ENCODE measurements at regions not wholly inside any gene's neighbourhood (a gene's known extent, or its start where the extent isn't known, plus 50 kb on each side); places are given as distances from the start of the nearest gene placed in this dataset.

DNA sequence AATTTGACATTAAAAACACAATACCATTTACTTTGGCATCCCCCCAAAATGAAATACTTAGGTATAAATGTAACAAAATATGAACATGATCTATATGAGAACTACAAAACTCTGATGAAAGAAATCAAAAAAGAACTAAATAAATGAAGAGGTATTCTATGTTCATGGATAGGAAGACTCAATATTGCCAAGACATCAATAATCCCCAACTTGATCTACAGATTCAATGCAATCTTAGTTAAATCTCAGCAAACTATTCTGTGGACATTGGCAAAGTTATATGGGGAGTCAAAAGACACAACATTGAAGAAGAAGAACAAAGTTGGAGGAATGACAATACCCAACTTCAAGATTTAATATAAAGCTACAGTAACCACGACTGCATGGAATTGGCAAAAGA, 145.2 kb upstream of the HEY2 start:
- no peak overlapping the region for H2AFZ ChIP-seq (replicated peaks; ENCODE audit: low read length, poor library complexity)
- no peaks in the 10 kb centered on the region for H3K9me3 ChIP-seq (ENCODE audit: control insufficient read depth, insufficient read depth, low read length)
- H2BK15ac ChIP-seq (ENCODE audit: low read depth, low read length) = no peak overlapping the region
- no peak overlapping the region for H2BK120ac ChIP-seq (ENCODE audit: low read depth, low read length)
- no peak overlapping the region for H3K56ac ChIP-seq (ENCODE audit: extremely low read depth, insufficient read depth, low read length)
- H2BK5ac ChIP-seq (ENCODE audit: low read depth, low read length, poor library complexity, severe bottlenecking) = no peak overlapping the region
- no peak overlapping the region for H3K4me2 ChIP-seq (ENCODE audit: low read depth, low read length)
- H4K20me1 ChIP-seq (ENCODE audit: insufficient read depth, low read length) = no peaks in the 10 kb centered on the region
- H4K8ac ChIP-seq (ENCODE audit: low read depth in 2 of 2, low read length in 2 of 2) = no peak overlapping the region
- no peaks in the 10 kb centered on the region for H3K36me3 ChIP-seq (ENCODE audit: control insufficient read depth, insufficient read depth, low read length)
- no peak for DNase-seq
- no peak overlapping the region for H3K27ac ChIP-seq (ENCODE audit: insufficient read depth, low read length)
- no peaks in the 10 kb centered on the region for H3K4me1 ChIP-seq (ENCODE audit: control insufficient read depth, insufficient read depth, low read length)
- no peak overlapping the region for H3K23ac ChIP-seq (ENCODE audit: low read depth, low read length)
- in situ Hi-C loops (cut with MboI; ENCODE audit: low sequenced_read_pairs) (no loop called here), intact Hi-C loops (cut with micrococcal nuclease) (no loop called here), dilution Hi-C loops (cut with HindIII; ENCODE audit: low sequenced_read_pairs, unreplicated experiment) (no loop called here)
- H3K79me1 ChIP-seq (ENCODE audit: low read depth in 1 of 2, low read length in 2 of 2) = no peaks in the 10 kb centered on the region
- H4K5ac ChIP-seq (ENCODE audit: low read depth, low read length) = no peak overlapping the region
- H2AK5ac ChIP-seq (ENCODE audit: low read depth, low read length) = no peak overlapping the region
- POLR2A ChIA-PET (ENCODE audit: unreplicated experiment) = no interaction called here
- H3K9me1 ChIP-seq (ENCODE audit: insufficient read depth, low read length) = no peaks in the 10 kb centered on the region
- no CpG with 5 or more reads among the region's 1 CpG for WGBS, 2 experiments (ENCODE audit: extremely low coverage in 2 of 2, insufficient read length in 1 of 2)
- no peaks in the 10 kb centered on the region for H3K27me3 ChIP-seq (ENCODE audit: control insufficient read depth, insufficient read depth, low read length)
- CTCF ChIA-PET = no interaction called here
- no peak overlapping the region for H3K4me3 ChIP-seq (ENCODE audit: insufficient read depth, low read depth, low read length)
- no peak for TF ChIP-seq SMC3 (IDR thresholded peaks at IDR 0.05; ENCODE audit: low read depth, low read length)
- TF ChIP-seq POLR2A (IDR thresholded peaks at IDR 0.05; ENCODE audit: low read depth, low read length) = no peak
- TF ChIP-seq CTCF (conservative IDR thresholded peaks at IDR 0.05; ENCODE audit: low read depth, low read length) = no peak
- no peak for TF ChIP-seq MAFK (IDR thresholded peaks at IDR 0.05; ENCODE audit: low read depth, low read length)
- no peak for TF ChIP-seq MXI1 (IDR thresholded peaks at IDR 0.05; ENCODE audit: borderline replicate concordance, low read depth, low read length)
- TF ChIP-seq NFE2L2 (IDR thresholded peaks at IDR 0.05; ENCODE audit: low read depth, low read length) = no peak
- no peak for TF ChIP-seq BHLHE40 (IDR thresholded peaks at IDR 0.05; ENCODE audit: low read depth, low read length)
- TF ChIP-seq RCOR1 (IDR thresholded peaks at IDR 0.05; ENCODE audit: insufficient replicate concordance, low read length) = no peak
- no peak for TF ChIP-seq CEBPB (IDR thresholded peaks at IDR 0.05; ENCODE audit: low read depth, low read length)
- no peak for TF ChIP-seq CHD1 (IDR thresholded peaks at IDR 0.05; ENCODE audit: low read depth, low read length)
- TF ChIP-seq MAZ (IDR thresholded peaks at IDR 0.05; ENCODE audit: borderline replicate concordance, low read depth, low read length) = no peak
- TF ChIP-seq, protein P1, sequence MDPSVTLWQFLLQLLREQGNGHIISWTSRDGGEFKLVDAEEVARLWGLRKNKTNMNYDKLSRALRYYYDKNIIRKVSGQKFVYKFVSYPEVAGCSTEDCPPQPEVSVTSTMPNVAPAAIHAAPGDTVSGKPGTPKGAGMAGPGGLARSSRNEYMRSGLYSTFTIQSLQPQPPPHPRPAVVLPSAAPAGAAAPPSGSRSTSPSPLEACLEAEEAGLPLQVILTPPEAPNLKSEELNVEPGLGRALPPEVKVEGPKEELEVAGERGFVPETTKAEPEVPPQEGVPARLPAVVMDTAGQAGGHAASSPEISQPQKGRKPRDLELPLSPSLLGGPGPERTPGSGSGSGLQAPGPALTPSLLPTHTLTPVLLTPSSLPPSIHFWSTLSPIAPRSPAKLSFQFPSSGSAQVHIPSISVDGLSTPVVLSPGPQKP (IDR thresholded peaks at IDR 0.05; ENCODE audit: borderline replicate concordance, low read depth, low read length) = no peak
- no peak for TF ChIP-seq FOS (IDR thresholded peaks at IDR 0.05; ENCODE audit: low read depth, low read length)
- no peak for TF ChIP-seq RAD21 (IDR thresholded peaks at IDR 0.05; ENCODE audit: low read length)
- TF ChIP-seq USF2 (IDR thresholded peaks at IDR 0.05; ENCODE audit: low read depth, low read length) = no peak
- TF ChIP-seq RFX5 (IDR thresholded peaks at IDR 0.05; ENCODE audit: low read depth, low read length) = no peak
- BruUV-seq (replicated peaks) = no TSS peak
- no peak overlapping the region for H2BK20ac ChIP-seq (ENCODE audit: low read depth, low read length)
- H4K91ac ChIP-seq (ENCODE audit: insufficient read depth, low read depth, low read length) = no peak overlapping the region
- no peak overlapping the region for H3K9ac ChIP-seq (ENCODE audit: low read depth, low read length)
- no peak overlapping the region for H3K4ac ChIP-seq (ENCODE audit: low read depth, low read length)
- H2AK9ac ChIP-seq (replicated peaks; ENCODE audit: low read depth, low read length, poor library complexity) = no peak overlapping the region
- ATAC-seq (ENCODE audit: low read depth) = no peak
- H3K14ac ChIP-seq (replicated peaks; ENCODE audit: low read depth, low read length) = no peak overlapping the region
- H3K18ac ChIP-seq (ENCODE audit: low read depth, low read length) = no peak overlapping the region
